GM12891 (cell line): ENCODE measurements at regions not wholly inside any gene's neighbourhood (a gene's known extent, or its start where the extent isn't known, plus 50 kb on each side); places are given as distances from the start of the nearest gene placed in this dataset.

Experiments used
- POLR2A ChIP-seq: IDR thresholded peaks from 2 replicates; pipeline ENCODE4 v1.6.1; 2011; ENCODE audit warnings: low read depth, low read length, control low read depth
- SPI1 ChIP-seq: IDR thresholded peaks from 2 replicates; pipeline ENCODE4 v1.6.1; 2011; ENCODE audit warnings: low read depth, low read length, control low read depth

GRCh38 chr2:118356051-118356450 is 267.8 kb downstream of the INSIG2 start:
- TF ChIP-seq POLR2A (no peak), SPI1 (no peak)
